H9 (cell line): ENCODE measurements at regions not wholly inside any gene's neighbourhood (a gene's known extent, or its start where the extent isn't known, plus 50 kb on each side); places are given as distances from the start of the nearest gene placed in this dataset.

Source experiments
- DNase-seq: peaks from one replicate; pipeline ENCODE4 v3.0.0-alpha.2; 2017
- H2AFZ ChIP-seq: one replicate; pipeline ENCODE4 v1.6.1; 2013; ENCODE audit warnings: mild to moderate bottlenecking, low read length, control low read depth, moderate library complexity
- H2AK5ac ChIP-seq: 2 replicates; pipeline ENCODE4 v1.6.1; 2013; ENCODE audit warnings: low read length, control low read depth, mixed read lengths; ENCODE audit not compliant: insufficient read length
- H2BK120ac ChIP-seq: one replicate; pipeline ENCODE4 v1.6.1; 2013; ENCODE audit warnings: low read depth, mild to moderate bottlenecking, low read length, control low read depth, inconsistent platforms; ENCODE audit not compliant: poor library complexity, severe bottlenecking
- H2BK12ac ChIP-seq: 2 replicates; pipeline ENCODE4 v1.6.1; 2013; ENCODE audit warnings: low read length, control low read depth, mixed read lengths, low read depth; ENCODE audit not compliant: insufficient read length
- H2BK15ac ChIP-seq: 2 replicates; pipeline ENCODE4 v1.6.1; 2013; ENCODE audit warnings: low read depth, low read length, control low read depth
- H2BK20ac ChIP-seq: one replicate; pipeline ENCODE4 v1.6.1; 2013; ENCODE audit warnings: low read depth, mild to moderate bottlenecking, low read length, control low read depth, inconsistent platforms; ENCODE audit not compliant: poor library complexity, severe bottlenecking
- H2BK5ac ChIP-seq: 2 replicates; pipeline ENCODE4 v1.6.1; 2013; ENCODE audit warnings: low read length, control low read depth, mixed read lengths; ENCODE audit not compliant: insufficient read length
- H3K14ac ChIP-seq: 2 replicates; pipeline ENCODE4 v1.6.1; 2013; ENCODE audit warnings: low read length, control low read depth; ENCODE audit not compliant: insufficient read depth
- H3K18ac ChIP-seq: 2 replicates; pipeline ENCODE4 v1.6.1; 2013; ENCODE audit warnings: low read depth, mild to moderate bottlenecking, mixed read lengths, low read length, control low read depth; ENCODE audit not compliant: insufficient read length
- H3K23ac ChIP-seq: 2 replicates; pipeline ENCODE4 v1.6.1; 2013; ENCODE audit warnings: low read length, control low read depth, mixed read lengths, low read depth; ENCODE audit not compliant: insufficient read length
- H3K23me2 ChIP-seq: 2 replicates; pipeline ENCODE4 v1.6.1; 2013; ENCODE audit warnings: low read depth, mild to moderate bottlenecking, mixed read lengths, low read length, control low read depth; ENCODE audit not compliant: insufficient read length, poor library complexity, severe bottlenecking
- H3K27ac ChIP-seq: 2 replicates; pipeline ENCODE4 v1.5.1; 2013; ENCODE audit warnings: low read length, control low read depth, mixed read lengths, low read depth; ENCODE audit not compliant: insufficient read length
- H3K27me3 ChIP-seq: 2 replicates; pipeline ENCODE4 v1.6.1; 2013; ENCODE audit warnings: low read length, control low read depth, inconsistent platforms; ENCODE audit not compliant: insufficient read depth
- H3K4ac ChIP-seq: 2 replicates; pipeline ENCODE4 v1.6.1; 2013; ENCODE audit warnings: low read depth, mild to moderate bottlenecking, control low read depth, inconsistent platforms, low read length, moderate library complexity
- H3K4me1 ChIP-seq: 2 replicates; pipeline ENCODE4 v1.6.1; 2013; ENCODE audit warnings: low read length, control low read depth, inconsistent platforms; ENCODE audit not compliant: insufficient read depth
- H3K4me2 ChIP-seq: 2 replicates; pipeline ENCODE4 v1.6.1; 2013; ENCODE audit warnings: low read length, control low read depth, mixed read lengths; ENCODE audit not compliant: insufficient read length, insufficient read depth
- H3K56ac ChIP-seq: 2 replicates; pipeline ENCODE4 v1.6.1; 2013; ENCODE audit warnings: low read depth, mild to moderate bottlenecking, mixed read lengths, low read length, control low read depth; ENCODE audit not compliant: insufficient read length
- H3K79me1 ChIP-seq: 2 replicates; pipeline ENCODE4 v1.6.1; 2013; ENCODE audit warnings: low read depth, mild to moderate bottlenecking, moderate library complexity, low read length, control low read depth, inconsistent platforms; ENCODE audit not compliant: insufficient read depth, poor library complexity, severe bottlenecking
- H3K79me2 ChIP-seq: 2 replicates; pipeline ENCODE4 v1.6.1; 2013; ENCODE audit warnings: low read length, control low read depth, inconsistent platforms; ENCODE audit not compliant: insufficient read depth
- H3K9ac ChIP-seq: 2 replicates; pipeline ENCODE4 v1.6.1; 2013; ENCODE audit warnings: low read length, control low read depth, mixed read lengths; ENCODE audit not compliant: insufficient read length; ENCODE audit errors: extremely low read depth
- H3K9me3 ChIP-seq: one replicate; pipeline ENCODE4 v1.6.1; 2013; ENCODE audit warnings: low read depth, low read length, inconsistent platforms; ENCODE audit not compliant: control insufficient read depth
- H3T11ph ChIP-seq: one replicate; pipeline ENCODE4 v1.6.1; 2013; ENCODE audit warnings: mild to moderate bottlenecking, low read length, control low read depth, inconsistent platforms
- H4K20me1 ChIP-seq: one replicate; pipeline ENCODE4 v1.6.1; 2013; ENCODE audit not compliant: control insufficient read depth, insufficient read length, insufficient read depth
- H4K5ac ChIP-seq: 2 replicates; pipeline ENCODE4 v1.6.1; 2013; ENCODE audit warnings: low read depth, mild to moderate bottlenecking, mixed read lengths, low read length, control low read depth; ENCODE audit not compliant: insufficient read length
- H4K8ac ChIP-seq: replicated peaks from 2 replicates; pipeline ENCODE4 v1.6.1; 2013; ENCODE audit warnings: low read length, control low read depth, mixed read lengths, low read depth; ENCODE audit not compliant: insufficient read length
- H4K91ac ChIP-seq: 2 replicates; pipeline ENCODE4 v1.6.1; 2013; ENCODE audit warnings: low read depth, mild to moderate bottlenecking, moderate library complexity, mixed read lengths, low read length, control low read depth; ENCODE audit not compliant: insufficient read length
- H3K27ac Mint-ChIP-seq, 3 experiments: 2 replicates in 2 of 3; 3 replicates in 1 of 3; pipeline ENCODE4 v1.8.0; 2020 to 2021; ENCODE audit warnings: mixed read lengths in 3 of 3, mild to moderate bottlenecking in 1 of 3, moderate library complexity in 1 of 3
- H3K27me3 Mint-ChIP-seq: 2 replicates; pipeline ENCODE4 v1.8.0; 2021; ENCODE audit warnings: low read depth, mild to moderate bottlenecking, moderate library complexity, mixed read lengths
- H3K36me3 Mint-ChIP-seq, 3 experiments: 2 replicates in 2 of 3; 3 replicates in 1 of 3; pipeline ENCODE4 v1.8.0; 2020 to 2021; ENCODE audit warnings: low read depth in 3 of 3, mixed read lengths in 3 of 3; ENCODE audit not compliant: insufficient read depth in 1 of 3
- H3K4me1 Mint-ChIP-seq, 2 experiments: 2 replicates each; pipeline ENCODE4 v1.8.0; 2020; ENCODE audit warnings: mixed read lengths in 2 of 2
- H3K4me3 Mint-ChIP-seq, 2 experiments: 2 replicates in 1 of 2; 3 replicates in 1 of 2; pipeline ENCODE4 v1.8.0; 2020 to 2021; ENCODE audit warnings: mild to moderate bottlenecking in 2 of 2, mixed read lengths in 2 of 2, moderate library complexity in 1 of 2
- H3K9me3 Mint-ChIP-seq, 2 experiments: 2 replicates in 1 of 2; 3 replicates in 1 of 2; pipeline ENCODE4 v1.8.0; 2020; ENCODE audit warnings: mild to moderate bottlenecking in 2 of 2, mixed read lengths in 2 of 2, moderate library complexity in 1 of 2
- CTCF ChIP-seq: fragments of 200-600 bp; sonication (generic); conservative IDR thresholded peaks from 3 replicates; pipeline ENCODE4 v1.8.0; 2021; ENCODE audit warnings: antibody characterized with exemption, mild to moderate bottlenecking
- WGBS: extraction: QIAGEN DNeasy Blood & Tissue Kit; methylation state at CpG from one replicate; pipeline ENCODE4 v1.1.7; 2013; ENCODE audit warnings: missing lambda C conversion rate, low lambda C conversion rate, mixed read lengths; ENCODE audit not compliant: insufficient read length; ENCODE audit errors: extremely low coverage; 5-methylcytosine and 5-hydroxymethylcytosine counted together

DNA sequence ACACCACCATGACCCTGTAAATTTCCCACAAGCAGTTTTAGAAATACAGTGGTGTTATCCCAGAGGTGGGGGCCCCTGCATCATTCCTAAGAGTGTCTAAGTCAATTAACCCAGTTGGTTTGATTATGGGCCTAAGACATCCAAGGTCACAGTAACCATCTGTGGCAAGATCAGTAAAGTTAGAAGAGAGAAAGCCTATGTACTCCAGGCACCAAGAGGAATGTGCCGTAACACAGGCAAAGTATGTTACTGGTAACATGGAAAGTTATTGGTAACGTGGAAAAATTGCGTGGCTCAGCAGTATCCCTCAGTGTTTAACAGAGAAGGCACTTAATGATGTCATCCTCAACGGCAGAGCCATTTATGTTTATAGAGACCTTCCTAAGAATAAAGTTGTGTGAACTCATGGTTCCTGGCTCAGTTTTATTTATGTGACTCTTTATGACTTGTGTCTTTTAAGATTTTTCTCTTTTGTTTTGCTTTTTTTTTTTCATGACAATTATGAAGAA is 144.1 kb upstream of the RASGRP1 start:
- Histone ChIP-seq H4K20me1 (no peaks in the 10 kb centered on the region), H3K23me2 (no peaks in the 10 kb centered on the region), H2BK120ac (no peak overlapping the region), H3K18ac (no peak overlapping the region), H3K56ac (no peak overlapping the region), H3K79me2 (no peaks in the 10 kb centered on the region), H2AFZ (no peak overlapping the region), H2BK12ac (no peak overlapping the region), H3K9me3 (no peaks in the 10 kb centered on the region), H3K14ac (no peak overlapping the region), H3K4me2 (peak overlapping the region; percentile 28), H3K4ac (no peak overlapping the region), H3T11ph (no peak overlapping the region), H2BK20ac (no peak overlapping the region), H4K5ac (no peak overlapping the region), H2BK15ac (no peak overlapping the region), H2AK5ac (no peak overlapping the region), H3K9ac (no peak overlapping the region), H4K91ac (no peak overlapping the region), H3K79me1 (no peaks in the 10 kb centered on the region), H2BK5ac (no peak overlapping the region), H3K27ac (no peak overlapping the region), H4K8ac (no peak overlapping the region), H3K23ac (no peak overlapping the region), H3K27me3 (no peaks in the 10 kb centered on the region), H3K4me1 (peaks cover 3% of the 10 kb centered on the region)
- TF ChIP-seq CTCF, result no peak
- H3K4me3 Mint-ChIP-seq, result no peak overlapping the region; a peak in 1 of 5 replicates
- no peaks in the 10 kb centered on the region for H3K9me3 Mint-ChIP-seq
- peak overlapping the region; percentile 32 to 84 (median 59); a peak in 6 of 7 replicates for H3K27ac Mint-ChIP-seq
- H3K36me3 Mint-ChIP-seq, result no peaks in the 10 kb centered on the region
- no CpG with 5 or more reads among the region's 4 CpGs for WGBS
- H3K27me3 Mint-ChIP-seq, result no peaks in the 10 kb centered on the region; the same call in 1 of the 2 replicates
- H3K4me1 Mint-ChIP-seq, result peaks cover 42 to 47% of the 10 kb centered on the region in 2 experiments
- no peak for DNase-seq
